Skeletal muscle satellite cell (primary cell): ENCODE measurements at regions not wholly inside any gene's neighbourhood (a gene's known extent, or its start where the extent isn't known, plus 50 kb on each side); places are given as distances from the start of the nearest gene placed in this dataset.
"Not testable (repeated sequence)": the region's sequence is repeated elsewhere in the genome, so short reads cannot be mapped to it uniquely, and the experiment has no call there.

Source experiments
- H3K27me3 ChIP-seq: 2 replicates; pipeline ENCODE4 v1.7.0; 2013; ENCODE audit warnings: low read length; ENCODE audit not compliant: control insufficient read depth, insufficient read depth
- H3K36me3 ChIP-seq: 2 replicates; pipeline ENCODE4 v1.7.0; 2013; ENCODE audit warnings: mild to moderate bottlenecking, control low read depth, low read length; ENCODE audit not compliant: insufficient read depth
- H3K4me1 ChIP-seq: 2 replicates; pipeline ENCODE4 v1.7.0; 2013; ENCODE audit warnings: low read length; ENCODE audit not compliant: control insufficient read depth, insufficient read depth
- H3K4me2 ChIP-seq: 2 replicates; pipeline ENCODE4 v1.7.0; 2013; ENCODE audit warnings: mild to moderate bottlenecking, low read length
- H3K4me3 ChIP-seq: 2 replicates; pipeline ENCODE4 v1.7.0; 2013; ENCODE audit warnings: low read length
- H3K9ac ChIP-seq: 2 replicates; pipeline ENCODE4 v1.7.0; 2013; ENCODE audit warnings: mild to moderate bottlenecking, low read depth, low read length, moderate library complexity
- H3K9me3 ChIP-seq: replicated peaks from 2 replicates; pipeline ENCODE4 v1.7.0; 2013; ENCODE audit warnings: mild to moderate bottlenecking, control low read depth, low read length

GRCh38 chr20:48038713-48039112, 253.4 kb upstream of the SULF2 start:
- Histone ChIP-seq H3K9me3 (no peaks in the 10 kb centered on the region), H3K9ac (no peak overlapping the region), H3K4me2 (no peak overlapping the region), H3K4me1 (no peaks in the 10 kb centered on the region), H3K36me3 (no peaks in the 10 kb centered on the region), H3K4me3 (no peak overlapping the region), H3K27me3 (no peaks in the 10 kb centered on the region)

DNA sequence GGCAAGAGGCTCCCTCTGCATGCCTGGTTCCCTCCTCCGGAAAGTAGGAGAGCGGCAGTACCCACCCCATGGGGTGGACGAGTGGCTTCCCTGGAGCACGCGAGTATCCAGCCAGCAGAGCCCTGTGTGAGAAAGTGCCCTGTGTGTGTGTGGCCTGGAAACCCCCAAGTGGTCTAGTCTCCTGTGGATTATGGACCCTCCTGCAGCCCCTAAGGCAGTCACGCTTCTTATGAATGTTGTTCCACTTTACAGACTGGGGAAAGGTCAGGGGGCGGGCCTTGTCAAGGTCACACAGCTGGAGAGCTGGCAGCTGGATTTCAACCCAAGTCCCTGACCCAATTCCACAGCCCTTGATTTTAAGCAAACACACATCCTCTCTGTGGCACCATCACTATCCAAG, 252.5 kb upstream of the SULF2 start:
- not testable (repeated sequence) for H3K4me2 ChIP-seq, H3K9ac ChIP-seq, H3K4me1 ChIP-seq, H3K27me3 ChIP-seq, H3K36me3 ChIP-seq, H3K4me3 ChIP-seq, H3K9me3 ChIP-seq

DNA sequence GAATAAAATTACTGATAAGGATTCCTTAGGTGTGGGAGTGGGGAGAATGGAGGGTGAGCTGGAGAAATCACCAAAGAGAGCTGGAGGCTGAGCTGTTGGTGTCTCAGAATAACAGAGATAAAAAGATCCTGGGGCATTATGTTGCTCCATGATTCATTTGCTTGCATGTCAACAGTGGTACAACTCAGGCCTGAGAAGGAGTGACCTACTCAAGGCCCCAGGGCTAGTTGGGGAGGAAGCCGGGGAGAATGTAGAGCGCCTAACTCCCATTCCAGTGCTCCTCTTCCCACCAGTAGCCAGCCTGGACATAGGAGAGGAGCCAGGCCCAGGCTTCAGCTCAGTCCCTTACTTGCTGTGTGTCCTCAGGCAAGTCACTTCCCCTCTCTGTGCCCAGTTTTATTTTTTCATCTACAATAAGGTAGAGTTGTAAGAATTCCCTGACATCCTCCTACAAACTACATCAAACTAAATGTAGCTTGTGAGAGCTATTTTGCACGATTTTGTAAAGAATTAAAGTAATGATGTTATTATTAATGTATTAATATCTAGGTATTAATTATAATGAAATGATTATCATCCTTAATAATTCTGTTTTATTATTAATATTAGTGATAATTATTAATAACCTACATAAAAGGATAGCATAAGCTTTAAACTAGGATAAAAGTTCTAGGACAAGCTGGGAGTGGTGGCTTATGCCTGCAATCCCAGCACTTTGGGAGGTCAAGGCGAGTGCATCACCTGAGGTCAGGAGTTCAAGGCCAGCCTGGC, 250.9 kb upstream of the SULF2 start:
- H3K27me3 ChIP-seq, result no peaks in the 10 kb centered on the region

GRCh38 chr20:48034751-48035150, 249.5 kb upstream of the SULF2 start:
- Histone ChIP-seq H3K36me3 (no peaks in the 10 kb centered on the region), H3K9me3 (no peaks in the 10 kb centered on the region), H3K4me3 (no peak overlapping the region), H3K27me3 (no peaks in the 10 kb centered on the region), H3K9ac (no peak overlapping the region), H3K4me2 (no peak overlapping the region), H3K4me1 (no peaks in the 10 kb centered on the region)

More for the DNA sequence above, 250.9 kb upstream of the SULF2 start:
- no peaks in the 10 kb centered on the region for H3K4me1 ChIP-seq
- H3K9ac ChIP-seq, result no peak overlapping the region
- H3K9me3 ChIP-seq, result no peaks in the 10 kb centered on the region
- H3K4me3 ChIP-seq, result no peak overlapping the region
- no peak overlapping the region for H3K4me2 ChIP-seq
- no peaks in the 10 kb centered on the region for H3K36me3 ChIP-seq

DNA sequence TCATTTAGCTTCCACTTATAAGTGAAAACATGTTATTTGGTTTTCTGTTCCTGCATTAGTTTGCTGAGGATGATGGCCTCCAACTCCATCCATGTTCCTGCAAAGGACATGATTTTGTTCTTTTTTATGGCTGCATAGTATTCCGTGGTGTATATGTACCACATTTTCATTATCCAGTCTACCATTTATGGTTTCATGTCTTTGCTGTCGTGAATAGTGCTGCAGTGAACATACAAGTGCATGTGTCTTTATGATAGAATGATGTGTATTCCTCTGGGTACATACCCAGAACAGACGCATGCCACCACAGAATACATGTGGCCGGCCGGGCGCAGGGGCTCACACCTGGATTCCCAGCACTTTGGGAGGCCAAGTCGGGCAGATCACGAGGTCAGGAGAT, 247.7 kb upstream of the SULF2 start:
- H3K4me1 ChIP-seq, H3K27me3 ChIP-seq, H3K9me3 ChIP-seq, H3K4me3 ChIP-seq, H3K9ac ChIP-seq, H3K4me2 ChIP-seq, H3K36me3 ChIP-seq: not testable (repeated sequence)

DNA sequence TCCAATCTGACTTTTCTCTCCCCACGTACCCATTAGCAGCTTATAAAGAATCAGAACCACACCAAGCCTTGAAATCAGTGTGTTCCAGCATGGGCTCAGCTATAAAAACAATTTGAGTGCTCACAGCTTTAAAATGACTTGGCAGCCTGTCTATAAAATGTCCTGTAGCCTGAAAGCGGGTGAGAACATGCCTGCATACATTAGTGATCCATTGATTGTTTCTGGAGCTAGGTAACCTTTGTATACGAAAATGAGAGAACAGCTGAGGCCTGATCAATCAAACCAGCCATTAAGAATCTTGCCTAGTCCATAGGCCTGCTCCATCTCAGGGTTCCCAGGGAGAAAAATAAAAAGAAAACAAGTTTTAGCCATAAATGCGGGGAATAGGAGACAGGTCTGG, 245.8 kb upstream of the SULF2 start:
- no peaks in the 10 kb centered on the region for H3K4me1 ChIP-seq
- no peak overlapping the region for H3K4me2 ChIP-seq
- no peaks in the 10 kb centered on the region for H3K27me3 ChIP-seq
- peaks cover 4% of the 10 kb centered on the region for H3K9me3 ChIP-seq
- H3K9ac ChIP-seq, result no peak overlapping the region
- H3K36me3 ChIP-seq, result no peaks in the 10 kb centered on the region
- H3K4me3 ChIP-seq, result no peak overlapping the region

- H3K4me1 ChIP-seq, result no peaks in the 10 kb centered on the region
- no peak overlapping the region for H3K4me2 ChIP-seq
- no peaks in the 10 kb centered on the region for H3K27me3 ChIP-seq
- no peaks in the 10 kb centered on the region for H3K36me3 ChIP-seq
- H3K9me3 ChIP-seq, result peaks cover 4% of the 10 kb centered on the region
- H3K9ac ChIP-seq, result no peak overlapping the region
- no peak overlapping the region for H3K4me3 ChIP-seq
These were observed 241.8 kb upstream of the SULF2 start for GRCh38 chr20:48026981-48027592.

GRCh38 chr20:48025661-48026060, 240.4 kb upstream of the SULF2 start:
- H3K4me3 ChIP-seq, result no peak overlapping the region

DNA sequence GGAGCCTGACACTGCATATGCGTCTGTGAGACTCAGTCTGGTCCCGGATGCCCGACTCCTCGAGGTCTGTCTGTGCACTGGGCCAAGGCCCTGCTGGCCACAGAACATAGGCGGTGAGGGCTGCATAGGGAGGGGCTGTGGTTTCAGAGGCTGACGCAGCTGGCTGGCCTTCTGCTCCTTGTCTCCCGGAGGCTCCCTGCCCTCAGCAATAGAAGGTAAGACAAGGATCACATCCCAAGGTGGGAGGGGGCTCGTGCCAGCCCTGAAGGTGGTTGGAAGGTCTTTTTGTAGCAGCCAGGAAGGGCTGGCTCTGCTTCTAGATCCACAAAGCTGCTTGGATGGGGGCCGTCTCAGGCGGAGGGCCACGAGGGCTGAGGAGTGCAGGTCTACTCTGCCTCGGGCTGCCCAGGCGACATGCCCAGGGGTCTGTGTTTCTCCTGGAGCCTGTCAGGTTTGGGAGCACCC, 239.8 kb upstream of the SULF2 start:
- no peaks in the 10 kb centered on the region for H3K4me1 ChIP-seq
- peaks cover 4% of the 10 kb centered on the region for H3K9me3 ChIP-seq
- no peaks in the 10 kb centered on the region for H3K27me3 ChIP-seq
- H3K4me3 ChIP-seq, result no peak overlapping the region
- no peaks in the 10 kb centered on the region for H3K36me3 ChIP-seq
- peak overlapping the region; percentile 67 for H3K4me2 ChIP-seq
- H3K9ac ChIP-seq, result no peak overlapping the region

More at GRCh38 chr20:48025661-48026060, 240.4 kb upstream of the SULF2 start:
- Histone ChIP-seq H3K27me3 (no peaks in the 10 kb centered on the region), H3K36me3 (no peaks in the 10 kb centered on the region), H3K9me3 (peaks cover 4% of the 10 kb centered on the region), H3K4me2 (no peak overlapping the region), H3K4me1 (no peaks in the 10 kb centered on the region), H3K9ac (no peak overlapping the region)

- Histone ChIP-seq H3K4me1 (no peaks in the 10 kb centered on the region), H3K27me3 (no peaks in the 10 kb centered on the region), H3K4me3 (no peak overlapping the region), H3K9me3 (peaks cover 5% of the 10 kb centered on the region), H3K9ac (no peak overlapping the region), H3K4me2 (no peak overlapping the region), H3K36me3 (no peaks in the 10 kb centered on the region)
These were observed 239.3 kb upstream of the SULF2 start for GRCh38 chr20:48024539-48024938.

DNA sequence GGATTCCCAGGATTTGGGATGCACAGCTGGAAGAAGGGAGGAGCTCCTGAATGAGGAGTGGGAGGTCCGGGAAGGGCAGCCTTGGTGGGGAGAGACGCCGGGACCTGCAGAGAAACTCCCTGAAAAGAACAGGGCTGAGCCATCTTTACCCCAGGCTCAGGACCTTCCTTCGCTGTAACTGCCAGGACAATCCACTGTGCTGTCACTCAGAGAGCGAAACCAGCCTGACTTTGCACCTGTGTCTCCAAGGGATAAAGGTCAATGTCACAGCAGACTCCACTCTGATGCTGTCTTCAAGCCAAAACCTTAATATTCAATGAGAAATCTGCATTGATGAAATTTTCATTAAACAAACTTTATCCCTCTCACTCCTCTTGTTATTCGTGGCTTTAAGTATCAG, 235.4 kb upstream of the SULF2 start:
- not testable (repeated sequence) for H3K27me3 ChIP-seq, H3K4me3 ChIP-seq, H3K9me3 ChIP-seq, H3K4me1 ChIP-seq, H3K4me2 ChIP-seq, H3K9ac ChIP-seq, H3K36me3 ChIP-seq

GRCh38 chr20:48019940-48020339, 234.7 kb upstream of the SULF2 start:
- H3K9me3 ChIP-seq, result peaks cover 4% of the 10 kb centered on the region
- no peaks in the 10 kb centered on the region for H3K27me3 ChIP-seq
- H3K36me3 ChIP-seq, result no peaks in the 10 kb centered on the region
- H3K9ac ChIP-seq, result no peak overlapping the region
- no peak overlapping the region for H3K4me3 ChIP-seq
- H3K4me1 ChIP-seq, result no peaks in the 10 kb centered on the region
- no peak overlapping the region for H3K4me2 ChIP-seq
